ENCODE measurements at regions not wholly inside any gene's neighbourhood (a gene's known extent, or its start where the extent isn't known, plus 50 kb on each side); places are given as distances from the start of the nearest gene placed in this dataset.

DNA sequence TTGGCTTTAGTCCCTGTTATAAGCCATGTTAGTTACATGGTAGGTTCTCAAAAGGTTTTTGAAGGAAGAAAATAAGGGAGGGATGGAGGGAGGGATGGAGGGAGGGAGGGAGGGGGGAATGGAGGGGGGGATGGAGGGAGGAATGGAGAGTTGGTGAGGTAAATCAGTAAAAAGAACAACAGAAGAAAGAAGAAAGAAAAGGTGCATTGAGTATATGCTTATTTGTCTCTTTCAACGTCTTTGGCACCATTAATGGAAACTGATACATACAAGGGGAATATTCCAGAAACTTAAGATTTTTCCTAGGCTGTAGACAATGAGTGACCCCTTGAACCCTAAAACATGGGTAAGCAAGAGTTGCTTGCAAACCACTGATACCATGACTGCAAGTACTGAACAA, 1056.3 kb downstream of the CDH11 start:
- 69 to 84% (median 80%) methylated on average over 1 of the region's 1 CpG for WGBS, 4 donors
- DNase-seq (no peak), ATAC-seq (no peak)
- Histone ChIP-seq H3K36me3 (no peaks in the 10 kb centered on the region), H3K4me3 (no peak overlapping the region), H3K27ac (no peak overlapping the region), H3K9me3 (peaks cover 0 to 4% (median 0%) of the 10 kb centered on the region in 12 donors), H3K4me1 (no peaks in the 10 kb centered on the region), H3K27me3 (no peaks in the 10 kb centered on the region)
- no peak for TF ChIP-seq POLR2A (IDR thresholded peaks at IDR 0.05)
- TF ChIP-seq CTCF (IDR thresholded peaks at IDR 0.05): no peak
- intact Hi-C loops (cut with DNase I): no loop called here

- Histone ChIP-seq H3K4me3 (no peak overlapping the region), H3K27ac (no peak overlapping the region), H3K4me1 (no peaks in the 10 kb centered on the region), H3K27me3 (no peaks in the 10 kb centered on the region), H3K9me3 (no peaks in the 10 kb centered on the region), H3K36me3 (no peaks in the 10 kb centered on the region)
- TF ChIP-seq CTCF (IDR thresholded peaks at IDR 0.05) (no peak), POLR2A (IDR thresholded peaks at IDR 0.05) (no peak)
- no peak for ATAC-seq
- DNase-seq: no peak
- intact Hi-C loops (cut with DNase I): no loop called here
- WGBS, 4 donors: 92 to 100% (median 96%) methylated on average over 1 of the region's 1 CpG
Observed at GRCh38 chr16:64061621-64062020, 1060.2 kb downstream of the CDH11 start.

- H3K9me3 ChIP-seq: no peaks in the 10 kb centered on the region
- intact Hi-C loops (cut with DNase I): no loop called here
- DNase-seq (no peak), ATAC-seq (no peak)
- H3K27ac ChIP-seq: no peak overlapping the region
- WGBS, 4 donors: 92 to 97% (median 94%) methylated on average over 3 of the region's 3 CpGs
- no peaks in the 10 kb centered on the region for H3K4me1 ChIP-seq
- TF ChIP-seq POLR2A (IDR thresholded peaks at IDR 0.05): no peak
- no peak for TF ChIP-seq CTCF (IDR thresholded peaks at IDR 0.05)
- no peak overlapping the region for H3K4me3 ChIP-seq
- no peaks in the 10 kb centered on the region for H3K36me3 ChIP-seq
- H3K27me3 ChIP-seq: no peaks in the 10 kb centered on the region
Observed at GRCh38 chr16:64060631-64061030, 1061.2 kb downstream of the CDH11 start.

DNA sequence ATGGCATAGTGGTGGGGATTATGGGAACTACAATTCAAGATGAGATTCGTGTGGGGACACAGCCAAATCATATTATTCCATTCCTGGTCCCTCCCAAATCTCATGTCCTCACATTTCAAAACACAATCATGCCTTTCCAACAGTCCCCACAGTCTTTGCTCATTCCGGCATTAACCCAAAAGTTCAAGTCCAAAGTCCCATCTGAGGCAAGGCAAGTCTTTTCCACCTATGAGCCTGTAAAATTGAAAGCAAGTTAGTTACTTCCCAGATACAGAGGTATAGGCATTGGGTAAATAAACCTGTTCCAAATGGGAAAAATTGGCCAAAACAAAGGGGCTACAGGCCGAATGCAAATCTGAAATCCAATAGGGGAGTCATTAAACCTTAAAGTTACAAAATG, 1063.2 kb downstream of the CDH11 start:
- no peaks in the 10 kb centered on the region for H3K4me1 ChIP-seq
- peaks cover 0 to 8% (median 0%) of the 10 kb centered on the region in 12 donors for H3K9me3 ChIP-seq
- ATAC-seq (no peak), DNase-seq (no peak)
- no peaks in the 10 kb centered on the region for H3K27me3 ChIP-seq
- no peak overlapping the region for H3K27ac ChIP-seq
- 77 to 91% (median 81%) methylated on average over 3 of the region's 3 CpGs for WGBS, 4 donors
- intact Hi-C loops (cut with DNase I): loop anchor here in 2 of 10 donors (10.0 kb wide), 1 partner anchor 694 kb away; no protein-coding TSS in a partner anchor
- no peaks in the 10 kb centered on the region for H3K36me3 ChIP-seq
- H3K4me3 ChIP-seq: no peak overlapping the region
- no peak for TF ChIP-seq CTCF (IDR thresholded peaks at IDR 0.05)
- no peak for TF ChIP-seq POLR2A (IDR thresholded peaks at IDR 0.05)
